BLaER1 (cell line): ENCODE measurements at regions not wholly inside any gene's neighbourhood (a gene's known extent, or its start where the extent isn't known, plus 50 kb on each side); places are given as distances from the start of the nearest gene placed in this dataset.
"Not testable (repeated sequence)": the region's sequence is repeated elsewhere in the genome, so short reads cannot be mapped to it uniquely, and the experiment has no call there.

ENCODE experiments used
- H3K27ac ChIP-seq: shearing (Covaris generic); formaldehyde crosslinking; 2 replicates; pipeline ENCODE4 v1.8.1; 2022
- H3K27me3 ChIP-seq: shearing (Covaris generic); formaldehyde crosslinking; 2 replicates; pipeline ENCODE4 v1.8.1; 2022
- H3K36me3 ChIP-seq: shearing (Covaris generic); formaldehyde crosslinking; 2 replicates; pipeline ENCODE4 v1.8.1; 2022
- H3K4me1 ChIP-seq: shearing (Covaris generic); formaldehyde crosslinking; 2 replicates; pipeline ENCODE4 v1.8.1; 2022
- H3K4me2 ChIP-seq: shearing (Covaris generic); formaldehyde crosslinking; 2 replicates; pipeline ENCODE4 v1.8.1; 2022
- H3K4me3 ChIP-seq: shearing (Covaris generic); formaldehyde crosslinking; 2 replicates; pipeline ENCODE4 v1.8.1; 2022
- H3K9ac ChIP-seq: shearing (Covaris generic); formaldehyde crosslinking; 2 replicates; pipeline ENCODE4 v1.8.1; 2022
- H3K9me3 ChIP-seq: shearing (Covaris generic); formaldehyde crosslinking; 2 replicates; pipeline ENCODE4 v1.8.1; 2022
- H4K20me1 ChIP-seq: shearing (Covaris generic); formaldehyde crosslinking; 2 replicates; pipeline ENCODE4 v1.8.1; 2022
- Cebpa-rat ChIP-seq: shearing (Covaris generic); IDR thresholded peaks from 2 replicates; pipeline ENCODE4 v1.8.1; 2022

DNA sequence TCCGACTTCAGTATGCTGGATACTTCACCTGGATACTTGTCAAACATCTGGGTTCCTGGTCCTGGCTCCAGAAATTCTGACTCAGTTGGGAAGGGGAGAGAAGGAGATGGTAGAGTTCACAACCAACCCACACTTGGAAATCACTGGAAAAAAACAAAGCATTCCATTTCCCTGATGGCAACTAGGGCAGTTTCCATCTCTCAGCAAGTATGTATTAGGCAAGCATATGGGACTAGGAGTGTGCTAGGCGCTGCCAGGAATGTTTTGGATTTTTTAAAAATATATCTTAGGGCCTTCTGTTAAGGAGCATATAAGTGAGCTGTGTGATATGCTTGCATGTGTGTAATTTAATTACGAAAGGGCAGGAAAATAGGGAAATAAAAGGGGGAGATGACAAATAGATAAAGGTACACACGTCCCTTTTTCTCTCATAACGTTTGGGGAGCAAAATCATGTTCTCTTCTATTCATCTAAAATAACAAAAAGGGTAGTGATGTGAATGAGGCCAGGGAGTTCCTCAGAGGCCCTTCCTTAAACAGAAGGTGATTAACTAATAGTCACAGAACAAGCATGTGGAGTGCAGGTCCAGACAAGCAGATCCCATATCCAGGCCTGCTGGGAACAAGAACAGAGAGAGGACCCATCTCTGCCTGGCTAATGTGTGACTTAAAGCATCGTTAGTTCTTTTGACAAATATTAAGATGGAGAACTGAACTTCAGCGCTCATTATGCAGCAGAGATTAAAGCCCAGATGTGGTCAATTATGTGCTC, 64.5 kb upstream of the NFE2L3 start:
- Histone ChIP-seq H3K27ac (no peak overlapping the region), H3K27me3 (no peaks in the 10 kb centered on the region)

DNA sequence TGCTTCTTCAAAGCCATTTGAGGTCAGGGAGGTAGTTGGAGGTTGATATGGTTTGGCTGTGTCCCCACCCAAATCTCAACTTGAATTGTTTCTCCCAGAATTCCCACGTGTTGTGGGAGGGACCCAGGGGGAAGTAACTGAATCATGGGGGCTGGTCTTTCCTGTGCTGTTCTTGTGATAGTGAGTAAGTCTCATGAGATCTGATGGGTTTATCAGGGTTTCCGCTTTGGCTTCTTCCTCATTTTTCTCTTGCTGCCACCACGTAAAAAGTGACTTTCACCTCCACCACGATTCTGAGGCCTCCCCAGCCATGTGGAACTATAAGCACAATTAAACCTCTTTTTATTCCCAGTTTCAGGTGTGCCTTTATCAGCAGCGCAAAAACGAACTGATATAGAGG, 62.5 kb upstream of the NFE2L3 start:
- Histone ChIP-seq H3K4me2 (peak overlapping the region; percentile 34; the same call in 1 of the 2 replicates), H3K9me3 (peaks cover 29% of the 10 kb centered on the region), H3K4me1 (peaks cover 16% of the 10 kb centered on the region)
- not testable (repeated sequence) for H3K9ac ChIP-seq, H3K36me3 ChIP-seq, H3K27ac ChIP-seq, H3K4me3 ChIP-seq, H4K20me1 ChIP-seq, H3K27me3 ChIP-seq

More for the DNA sequence above, 64.5 kb upstream of the NFE2L3 start:
- Histone ChIP-seq H3K9ac (no peak overlapping the region), H4K20me1 (no peaks in the 10 kb centered on the region), H3K4me1 (peaks cover 16% of the 10 kb centered on the region), H3K4me2 (no peak overlapping the region), H3K36me3 (no peaks in the 10 kb centered on the region), H3K4me3 (no peak overlapping the region), H3K9me3 (peaks cover 29% of the 10 kb centered on the region)
- TF ChIP-seq Cebpa-rat = no peak

DNA sequence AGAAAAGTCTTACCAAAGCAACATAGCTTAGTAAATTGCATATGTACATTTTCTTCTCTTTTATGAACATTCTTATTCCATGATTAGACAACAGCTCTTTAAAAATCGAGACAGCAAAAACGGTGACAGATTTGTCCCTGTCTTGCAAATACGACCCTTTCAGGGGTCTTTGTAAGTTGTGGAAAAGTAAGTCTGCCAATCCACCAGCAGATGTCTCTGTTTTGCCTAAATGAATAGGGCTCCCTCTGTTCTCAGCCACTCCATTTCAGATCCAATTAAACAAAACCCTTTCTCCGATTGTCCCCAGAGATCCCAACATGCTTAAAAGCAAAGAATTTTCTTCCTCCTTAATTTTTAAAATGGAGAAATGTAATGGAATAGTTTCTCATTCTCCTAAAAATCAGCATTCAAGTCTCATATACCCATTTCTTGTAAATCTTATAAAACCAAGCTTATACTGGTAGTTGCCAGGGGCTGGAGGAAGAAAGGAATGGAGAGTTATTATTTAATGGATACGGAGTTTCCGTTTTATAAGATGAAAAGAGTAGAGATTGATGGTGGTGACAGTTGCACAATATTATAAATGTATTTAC, 61.0 kb upstream of the NFE2L3 start:
- H3K4me2 ChIP-seq = no peak overlapping the region
- peaks cover 29% of the 10 kb centered on the region for H3K9me3 ChIP-seq
- TF ChIP-seq Cebpa-rat = no peak
- peaks cover 16% of the 10 kb centered on the region for H3K4me1 ChIP-seq
- no peak overlapping the region for H3K9ac ChIP-seq
- H3K4me3 ChIP-seq = no peak overlapping the region
- no peaks in the 10 kb centered on the region for H3K27me3 ChIP-seq
- no peaks in the 10 kb centered on the region for H4K20me1 ChIP-seq
- no peaks in the 10 kb centered on the region for H3K36me3 ChIP-seq
- H3K27ac ChIP-seq = no peak overlapping the region

DNA sequence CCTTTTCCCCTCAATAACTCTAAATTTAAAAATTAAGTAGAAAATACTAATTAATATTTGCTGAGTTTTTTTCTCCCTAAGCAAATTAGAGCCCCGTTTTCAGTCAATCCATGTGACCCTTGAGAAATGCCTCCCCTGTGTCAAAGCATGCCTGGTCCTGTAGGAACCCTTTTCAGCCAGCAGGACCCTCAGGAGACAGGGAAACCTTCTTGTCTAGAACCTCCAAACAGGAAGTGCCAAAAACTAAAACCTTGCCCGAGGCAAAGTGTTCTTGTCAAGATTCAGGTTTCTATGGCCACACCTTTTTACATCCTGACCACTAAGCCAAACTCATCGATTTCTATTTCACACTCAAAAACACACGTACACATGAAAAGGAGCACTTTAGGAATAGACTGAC, 60.1 kb upstream of the NFE2L3 start:
- no peak overlapping the region for H3K4me2 ChIP-seq
- no peaks in the 10 kb centered on the region for H3K27me3 ChIP-seq
- no peaks in the 10 kb centered on the region for H4K20me1 ChIP-seq
- no peak overlapping the region for H3K9ac ChIP-seq
- H3K9me3 ChIP-seq = peaks cover 29% of the 10 kb centered on the region
- H3K4me1 ChIP-seq = peaks cover 16% of the 10 kb centered on the region
- no peak overlapping the region for H3K4me3 ChIP-seq
- no peak overlapping the region for H3K27ac ChIP-seq
- TF ChIP-seq Cebpa-rat = no peak
- H3K36me3 ChIP-seq = no peaks in the 10 kb centered on the region

- Histone ChIP-seq H3K36me3 (no peaks in the 10 kb centered on the region), H3K4me3 (no peak overlapping the region), H3K4me2 (no peak overlapping the region), H3K9me3 (peaks cover 28% of the 10 kb centered on the region), H3K27ac (no peak overlapping the region), H3K27me3 (no peaks in the 10 kb centered on the region), H3K9ac (no peak overlapping the region), H3K4me1 (peaks cover 16% of the 10 kb centered on the region), H4K20me1 (no peaks in the 10 kb centered on the region)
- TF ChIP-seq Cebpa-rat = no peak
Observed at GRCh38 chr7:26093023-26093422, 59.0 kb upstream of the NFE2L3 start.

DNA sequence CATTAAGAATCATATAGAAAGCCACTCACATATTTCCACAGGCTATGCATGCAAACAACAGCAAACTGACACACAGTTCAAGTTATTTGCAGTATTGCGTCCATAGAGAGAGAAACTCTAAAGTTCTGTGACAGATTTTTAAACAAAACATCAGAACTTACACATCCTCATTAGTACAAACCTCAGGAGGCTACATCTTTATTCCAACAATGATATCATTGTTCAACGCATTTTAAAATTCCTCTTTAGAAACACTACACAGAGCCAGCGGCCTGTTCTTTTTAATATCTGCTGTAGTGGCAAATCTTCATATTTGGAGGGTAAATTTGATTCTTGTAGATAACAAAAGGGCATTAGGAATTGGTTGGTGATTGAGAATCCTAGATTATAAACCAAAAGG, 55.9 kb upstream of the NFE2L3 start:
- Histone ChIP-seq H3K27me3 (no peaks in the 10 kb centered on the region), H3K4me1 (peaks cover 4% of the 10 kb centered on the region), H3K9me3 (no peaks in the 10 kb centered on the region), H3K4me2 (no peak overlapping the region), H3K9ac (no peak overlapping the region), H3K36me3 (no peaks in the 10 kb centered on the region), H4K20me1 (no peaks in the 10 kb centered on the region), H3K27ac (no peak overlapping the region), H3K4me3 (no peak overlapping the region)
- no peak for TF ChIP-seq Cebpa-rat

GRCh38 chr7:26097837-26098668, 53.9 kb upstream of the NFE2L3 start:
- H3K4me3 ChIP-seq = no peak overlapping the region
- H4K20me1 ChIP-seq = no peaks in the 10 kb centered on the region
- no peak overlapping the region for H3K4me2 ChIP-seq
- no peaks in the 10 kb centered on the region for H3K27me3 ChIP-seq
- H3K9ac ChIP-seq = no peak overlapping the region
- H3K9me3 ChIP-seq = no peaks in the 10 kb centered on the region
- H3K27ac ChIP-seq = no peak overlapping the region
- H3K4me1 ChIP-seq = peaks cover 14% of the 10 kb centered on the region
- H3K36me3 ChIP-seq = no peaks in the 10 kb centered on the region
- TF ChIP-seq Cebpa-rat = no peak

- Histone ChIP-seq H3K9me3 (no peaks in the 10 kb centered on the region), H3K4me1 (peaks cover 14% of the 10 kb centered on the region), H3K9ac (no peak overlapping the region), H4K20me1 (no peaks in the 10 kb centered on the region), H3K4me2 (no peak overlapping the region), H3K36me3 (no peaks in the 10 kb centered on the region), H3K27me3 (no peaks in the 10 kb centered on the region), H3K4me3 (no peak overlapping the region), H3K27ac (no peak overlapping the region)
- no peak for TF ChIP-seq Cebpa-rat
Observed at GRCh38 chr7:26099236-26099635, 52.8 kb upstream of the NFE2L3 start.

GRCh38 chr7:26100406-26101339, 51.3 kb upstream of the NFE2L3 start:
- no peak for TF ChIP-seq Cebpa-rat
- H3K27me3 ChIP-seq = no peaks in the 10 kb centered on the region
- H3K4me1 ChIP-seq = peaks cover 14% of the 10 kb centered on the region
- H3K9me3 ChIP-seq = no peaks in the 10 kb centered on the region
- H3K4me2 ChIP-seq = peak overlapping the region; percentile 80
- H3K4me3 ChIP-seq = peak overlapping the region; percentile 48; the same call in 1 of the 2 replicates
- no peaks in the 10 kb centered on the region for H4K20me1 ChIP-seq
- H3K27ac ChIP-seq = peak overlapping the region; percentile 59; the same call in 1 of the 2 replicates
- 0 out of 2 replicates have a peak overlapping the region, but pooled peaks have one; percentile 36 for H3K9ac ChIP-seq
- no peaks in the 10 kb centered on the region for H3K36me3 ChIP-seq
